ENCODE measurements at regions not wholly inside any gene's neighbourhood (a gene's known extent, or its start where the extent isn't known, plus 50 kb on each side); places are given as distances from the start of the nearest gene placed in this dataset.

- H3K4me1 ChIP-seq (ENCODE audit: control insufficient read depth in 2 of 2, insufficient read depth in 2 of 2, low read length in 2 of 2): no peaks in the 10 kb centered on the region
- ATAC-seq (ENCODE audit: low read depth) (no peak), DNase-seq (no peak)
- H3K27me3 ChIP-seq (replicated peaks in 1 of 4; ENCODE audit: control extremely low read depth in 1 of 4, control insufficient read depth in 3 of 4, insufficient read depth in 4 of 4, low read length in 3 of 4): no peaks in the 10 kb centered on the region
- H3K4me2 ChIP-seq (replicated peaks; ENCODE audit: low read depth, low read length, poor library complexity, severe bottlenecking): no peak overlapping the region
- no peak overlapping the region for H3K9ac ChIP-seq (ENCODE audit: low read length)
- peaks cover 0 to 3% (median 0%) of the 10 kb centered on the region in 3 donors for H3K9me3 ChIP-seq (ENCODE audit: control extremely low read depth in 1 of 3, control insufficient read depth in 2 of 3, insufficient read depth in 1 of 3, low read length in 2 of 3)
- no CpG with 5 or more reads among the region's 3 CpGs for WGBS (ENCODE audit: insufficient coverage)
- H3K36me3 ChIP-seq (replicated peaks in 1 of 2; ENCODE audit: control extremely low read depth in 1 of 2, control insufficient read depth in 1 of 2, extremely low read depth in 1 of 2, insufficient read depth in 2 of 2, low read length in 1 of 2): no peaks in the 10 kb centered on the region
- H3K27ac Mint-ChIP-seq: no peak overlapping the region
- H3K79me2 ChIP-seq (ENCODE audit: control insufficient read depth, insufficient read depth, low read length): no peaks in the 10 kb centered on the region
- no peak overlapping the region for H3K4me3 ChIP-seq (ENCODE audit: control extremely low read depth in 1 of 5, extremely low read depth in 1 of 5, insufficient read depth in 1 of 5, low read depth in 2 of 5, low read length in 4 of 5)
- H2AFZ ChIP-seq (ENCODE audit: insufficient read depth, low read depth, low read length, poor library complexity, severe bottlenecking): no peak overlapping the region
- H3K4me1 Mint-ChIP-seq: no peaks in the 10 kb centered on the region
- ChIA-PET POLR2A (no interaction called here), CTCF (no interaction called here)
- TF ChIP-seq CTCF (IDR thresholded peaks at IDR 0.05) (no peak), EZH2 (IDR thresholded peaks at IDR 0.05; ENCODE audit: borderline replicate concordance, insufficient read depth, low read depth, low read length, poor library complexity, severe bottlenecking) (no peak)
- H3K27me3 Mint-ChIP-seq: no peaks in the 10 kb centered on the region
- no peak overlapping the region for H3K4me3 Mint-ChIP-seq
- no peak overlapping the region for H3K27ac ChIP-seq (ENCODE audit: low read length in 2 of 2)
- H3K9me3 Mint-ChIP-seq (ENCODE audit: insufficient read depth): no peaks in the 10 kb centered on the region
- intact Hi-C loops (cut with micrococcal nuclease): no loop called here
- H4K20me1 ChIP-seq (ENCODE audit: control insufficient read depth, insufficient read depth, low read length, poor library complexity, severe bottlenecking): no peaks in the 10 kb centered on the region
These were observed 121.2 kb upstream of the ANKRD1 start for GRCh38 chr10:91042069-91042468.

GRCh38 chr10:91043173-91043910 lies 122.5 kb upstream of the ANKRD1 start:
- TF ChIP-seq EZH2 (IDR thresholded peaks at IDR 0.05; ENCODE audit: borderline replicate concordance, insufficient read depth, low read depth, low read length, poor library complexity, severe bottlenecking) (no peak), CTCF (IDR thresholded peaks at IDR 0.05) (no peak)
- Histone ChIP-seq H3K27me3 (replicated peaks in 1 of 4; ENCODE audit: control extremely low read depth in 1 of 4, control insufficient read depth in 3 of 4, insufficient read depth in 4 of 4, low read length in 3 of 4) (no peaks in the 10 kb centered on the region), H3K4me3 (ENCODE audit: control extremely low read depth in 1 of 5, extremely low read depth in 1 of 5, insufficient read depth in 1 of 5, low read depth in 2 of 5, low read length in 4 of 5) (no peak overlapping the region), H3K27ac (ENCODE audit: low read length in 2 of 2) (no peak overlapping the region), H3K9ac (ENCODE audit: low read length) (no peak overlapping the region), H3K9me3 (ENCODE audit: control extremely low read depth in 1 of 3, control insufficient read depth in 2 of 3, insufficient read depth in 1 of 3, low read length in 2 of 3) (peaks cover 0 to 3% (median 0%) of the 10 kb centered on the region in 3 donors), H4K20me1 (ENCODE audit: control insufficient read depth, insufficient read depth, low read length, poor library complexity, severe bottlenecking) (no peaks in the 10 kb centered on the region), H2AFZ (ENCODE audit: insufficient read depth, low read depth, low read length, poor library complexity, severe bottlenecking) (no peak overlapping the region), H3K4me1 (ENCODE audit: control insufficient read depth in 2 of 2, insufficient read depth in 2 of 2, low read length in 2 of 2) (no peaks in the 10 kb centered on the region), H3K79me2 (ENCODE audit: control insufficient read depth, insufficient read depth, low read length) (no peaks in the 10 kb centered on the region), H3K4me2 (replicated peaks; ENCODE audit: low read depth, low read length, poor library complexity, severe bottlenecking) (no peak overlapping the region), H3K36me3 (replicated peaks in 1 of 2; ENCODE audit: control extremely low read depth in 1 of 2, control insufficient read depth in 1 of 2, extremely low read depth in 1 of 2, insufficient read depth in 2 of 2, low read length in 1 of 2) (no peaks in the 10 kb centered on the region)
- intact Hi-C loops (cut with micrococcal nuclease): loop anchor here (1.0 kb wide), 1 partner anchor 208 kb away; no protein-coding TSS in a partner anchor
- Mint-ChIP-seq H3K4me1 (no peaks in the 10 kb centered on the region), H3K27ac (no peak overlapping the region), H3K4me3 (no peak overlapping the region), H3K27me3 (no peaks in the 10 kb centered on the region), H3K9me3 (ENCODE audit: insufficient read depth) (no peaks in the 10 kb centered on the region)
- no peak for ATAC-seq (ENCODE audit: low read depth)
- WGBS (ENCODE audit: insufficient coverage): 80% methylated on average over 4 of the region's 8 CpGs
- peak; percentile 10 for DNase-seq
- POLR2A ChIA-PET: no interaction called here
- CTCF ChIA-PET: interaction anchor here (0.6 to 2.7 kb wide), 4 partner anchors 45 to 603 kb away, joined by 3 to 18 read pairs (median 6); no protein-coding TSS in a partner anchor

Measured in B cell (primary cell).